Amniotic epithelial cell (primary cell): ENCODE measurements at regions not wholly inside any gene's neighbourhood (a gene's known extent, or its start where the extent isn't known, plus 50 kb on each side); places are given as distances from the start of the nearest gene placed in this dataset.
"Not testable (repeated sequence)": the region's sequence is repeated elsewhere in the genome, so short reads cannot be mapped to it uniquely, and the experiment has no call there.

Experiments
- DNase-seq: peaks from one replicate; pipeline ENCODE4 v3.0.0-alpha.2; 2010; ENCODE audit warnings: low read depth

DNA sequence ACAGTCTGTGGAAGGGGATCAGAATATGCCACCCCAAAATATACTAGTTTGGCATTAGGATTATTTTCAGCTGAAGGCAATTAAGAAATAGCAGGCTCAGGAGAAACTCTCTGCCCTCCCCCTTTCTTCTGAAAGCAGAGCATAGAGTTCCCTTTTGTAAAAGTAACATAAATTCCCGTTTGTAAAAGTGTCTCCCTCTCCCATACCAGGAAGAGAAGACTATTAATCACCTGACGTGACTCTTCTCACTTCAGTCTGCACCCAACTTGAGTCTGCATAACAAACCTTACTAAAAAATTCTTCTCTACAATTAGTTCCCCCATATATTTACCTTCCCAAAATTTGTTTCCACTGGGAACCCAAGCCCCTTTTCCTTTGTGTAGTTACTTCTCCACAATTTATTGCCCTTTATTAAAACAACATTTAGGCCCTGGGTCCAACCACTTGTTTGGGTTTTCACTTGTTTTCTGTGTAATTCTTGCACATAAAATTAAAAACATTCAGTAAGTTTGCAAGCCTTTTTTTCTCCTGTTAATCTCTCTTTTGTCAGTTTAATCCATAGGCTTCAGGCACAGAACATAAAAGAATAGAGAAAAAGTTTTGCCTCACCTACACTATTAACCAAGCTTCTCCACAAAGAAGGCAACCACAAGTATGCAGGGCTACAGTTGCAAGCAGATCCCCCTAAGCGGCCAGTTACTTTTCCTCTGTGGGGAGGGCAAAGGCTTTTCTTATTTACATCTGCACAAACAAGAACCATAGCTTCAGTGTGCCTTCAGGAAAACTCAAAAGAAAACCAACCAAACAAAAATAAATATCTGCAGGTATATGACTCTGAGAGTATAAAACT lies 73.8 kb upstream of the EPCAM start:
- DNase-seq, result no peak

DNA sequence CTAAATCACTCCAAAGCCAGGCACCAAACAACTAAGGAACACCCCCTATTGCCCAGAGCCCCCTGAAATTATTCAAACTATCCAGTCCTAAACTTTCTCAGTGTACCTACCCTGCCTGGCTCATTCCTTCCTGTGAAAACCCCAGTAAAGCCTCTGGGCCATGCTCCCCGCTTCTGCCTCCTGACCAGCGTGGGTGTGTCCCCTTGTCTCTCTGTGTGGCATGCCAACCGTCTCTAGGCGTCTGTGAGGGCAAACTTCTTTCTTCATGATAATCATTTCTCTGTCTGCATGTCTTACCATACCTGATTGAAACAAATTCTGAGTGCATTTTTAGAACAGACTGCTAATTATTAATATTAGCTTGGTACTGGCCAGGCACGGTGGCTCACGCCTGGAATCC lies 75.1 kb upstream of the EPCAM start:
- DNase-seq, result no peak

DNA sequence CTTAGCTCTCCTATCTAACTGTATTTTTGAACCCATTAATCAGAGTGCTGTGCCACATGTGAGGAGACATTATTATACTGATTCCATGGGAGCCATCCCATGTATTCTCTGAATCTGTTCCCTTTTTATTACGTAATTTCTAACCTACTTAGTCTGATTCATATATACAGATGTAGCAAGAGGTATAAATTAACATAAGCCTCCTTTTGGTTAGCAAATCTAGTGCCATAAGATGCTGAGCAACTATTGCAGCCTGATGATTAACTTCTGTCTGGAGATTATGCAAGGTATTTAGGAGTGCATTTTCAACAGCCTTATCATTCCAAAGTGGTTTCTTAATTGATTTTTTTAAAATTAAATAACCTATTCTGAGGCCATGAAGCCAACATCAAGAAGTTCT lies 80.2 kb upstream of the EPCAM start:
- DNase-seq, result peak; percentile 98

DNA sequence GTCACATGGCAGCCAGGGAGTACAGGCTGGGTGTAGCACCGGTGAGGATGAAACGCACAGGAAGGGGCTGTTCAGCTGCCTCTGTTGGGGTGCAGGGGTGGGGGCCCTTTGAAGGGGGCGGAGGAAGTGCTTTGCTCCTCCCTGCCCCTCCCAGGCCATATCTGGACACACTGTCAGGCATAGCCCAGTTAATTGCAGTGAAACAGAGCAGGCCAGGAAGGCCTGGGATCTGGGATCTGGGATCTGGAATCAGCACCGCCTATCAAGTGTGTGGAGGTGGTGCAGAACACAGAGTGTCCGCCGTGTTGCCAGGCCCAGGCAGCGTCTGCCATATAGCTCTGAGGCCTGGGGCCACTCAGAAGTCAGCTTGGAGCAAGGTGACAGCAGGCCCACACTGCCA lies 85.5 kb upstream of the EPCAM start:
- DNase-seq, result no peak

DNA sequence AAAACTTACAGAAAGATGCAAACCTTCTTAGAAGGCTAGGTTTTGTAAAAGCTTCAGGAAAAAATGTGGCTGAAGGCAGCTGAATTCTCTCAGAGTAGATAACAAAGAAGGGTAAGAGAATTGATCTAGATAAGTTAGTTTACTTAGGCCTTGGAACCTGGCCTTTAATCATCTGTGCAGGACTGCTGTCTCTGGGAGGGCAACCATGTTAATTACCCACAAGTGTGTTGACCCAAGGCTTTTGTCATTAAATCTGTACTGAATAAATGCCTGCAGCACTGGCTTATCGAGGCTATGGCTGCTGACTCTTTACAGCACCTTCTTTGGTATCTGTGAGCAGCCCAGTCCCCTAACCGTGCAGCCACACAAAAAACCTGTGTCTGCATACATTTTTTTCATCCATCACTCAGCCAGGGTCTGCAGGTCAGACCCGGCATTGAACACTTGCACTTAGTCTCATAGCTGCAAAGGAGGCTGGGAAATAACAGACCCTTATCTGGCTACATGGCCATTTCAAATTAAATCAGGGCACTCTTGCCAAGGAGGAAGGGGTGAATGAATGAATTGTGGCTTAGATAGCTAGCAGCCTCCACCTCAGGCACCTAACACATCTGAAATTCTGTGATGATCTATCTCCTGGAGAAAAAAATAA lies 86.4 kb upstream of the EPCAM start:
- no peak for DNase-seq

DNA sequence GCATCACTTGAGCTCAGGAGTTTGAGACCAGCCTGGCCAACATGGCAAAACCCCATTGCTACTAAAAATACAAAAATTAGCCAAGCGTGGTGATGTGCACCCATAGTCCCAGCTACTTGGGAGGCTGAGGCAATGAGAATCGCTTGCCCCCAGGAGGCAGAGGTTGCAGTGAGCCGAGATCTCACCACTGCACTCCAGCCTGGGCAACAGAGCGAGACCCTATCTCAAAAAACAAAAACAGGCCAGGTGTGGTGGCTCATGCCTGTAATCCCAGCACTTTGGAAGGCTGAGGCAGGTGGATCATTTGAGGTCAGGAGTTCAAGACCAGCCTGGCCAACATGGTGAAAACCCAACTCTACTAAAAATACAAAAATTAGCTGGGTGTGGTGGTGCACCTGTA lies 89.6 kb upstream of the EPCAM start:
- DNase-seq, result not testable (repeated sequence)

DNA sequence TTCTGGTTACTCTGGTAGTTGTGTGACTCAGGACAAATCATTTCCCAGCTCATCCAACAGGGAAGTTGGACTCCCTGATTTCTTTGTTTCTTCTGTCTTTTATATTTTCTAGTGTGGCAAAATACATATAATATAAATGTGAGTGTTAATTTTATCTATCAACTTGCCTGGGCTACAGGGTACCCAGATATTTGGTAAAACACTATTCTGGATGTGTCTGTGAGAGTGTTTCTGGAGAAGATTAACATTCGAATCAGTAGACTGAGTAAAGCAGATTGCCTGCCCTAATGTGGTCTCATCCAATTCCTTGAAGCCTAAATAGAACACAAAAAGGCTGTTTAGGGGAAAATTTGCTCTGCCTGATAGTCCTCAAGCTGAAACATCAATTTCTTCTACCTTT lies 91.1 kb upstream of the EPCAM start:
- DNase-seq, result no peak

DNA sequence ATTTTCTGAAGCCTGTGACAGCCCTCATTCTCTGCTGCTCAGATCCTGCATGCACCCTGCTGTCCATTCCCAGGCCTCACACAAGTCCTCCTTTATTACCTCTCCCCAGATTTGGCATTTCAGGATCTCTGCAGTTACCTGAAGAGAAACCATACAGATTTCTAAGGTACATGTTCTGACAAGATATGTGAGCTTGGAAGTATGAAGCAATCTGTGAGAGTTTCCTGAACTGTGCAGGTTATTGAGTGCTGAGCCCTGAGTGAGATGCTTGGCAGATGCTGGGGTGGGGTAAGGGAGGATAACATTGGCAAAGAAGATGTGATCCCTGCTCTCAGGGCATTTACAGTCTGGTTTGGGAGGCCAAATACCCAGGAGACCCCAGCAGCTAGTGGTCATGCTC lies 91.9 kb upstream of the EPCAM start:
- DNase-seq, result no peak

DNA sequence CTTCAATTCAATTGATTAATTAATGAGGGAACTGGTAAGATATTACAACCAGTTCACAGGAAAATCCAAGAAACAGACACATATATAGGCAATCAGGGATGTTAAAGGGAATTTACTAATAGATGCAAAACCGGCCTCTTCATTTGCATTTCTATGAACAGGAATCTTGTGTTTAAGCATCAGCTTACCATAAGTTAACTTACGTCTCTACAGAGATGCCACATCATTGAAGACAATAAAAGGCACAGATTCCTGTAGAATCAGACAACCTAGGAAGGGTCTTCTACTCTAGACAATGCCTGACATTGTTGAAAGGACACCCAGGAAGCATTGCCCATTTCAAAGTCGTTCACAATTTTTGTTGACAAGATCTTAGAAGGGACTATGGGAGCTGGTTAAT lies 93.0 kb upstream of the EPCAM start:
- no peak for DNase-seq

DNA sequence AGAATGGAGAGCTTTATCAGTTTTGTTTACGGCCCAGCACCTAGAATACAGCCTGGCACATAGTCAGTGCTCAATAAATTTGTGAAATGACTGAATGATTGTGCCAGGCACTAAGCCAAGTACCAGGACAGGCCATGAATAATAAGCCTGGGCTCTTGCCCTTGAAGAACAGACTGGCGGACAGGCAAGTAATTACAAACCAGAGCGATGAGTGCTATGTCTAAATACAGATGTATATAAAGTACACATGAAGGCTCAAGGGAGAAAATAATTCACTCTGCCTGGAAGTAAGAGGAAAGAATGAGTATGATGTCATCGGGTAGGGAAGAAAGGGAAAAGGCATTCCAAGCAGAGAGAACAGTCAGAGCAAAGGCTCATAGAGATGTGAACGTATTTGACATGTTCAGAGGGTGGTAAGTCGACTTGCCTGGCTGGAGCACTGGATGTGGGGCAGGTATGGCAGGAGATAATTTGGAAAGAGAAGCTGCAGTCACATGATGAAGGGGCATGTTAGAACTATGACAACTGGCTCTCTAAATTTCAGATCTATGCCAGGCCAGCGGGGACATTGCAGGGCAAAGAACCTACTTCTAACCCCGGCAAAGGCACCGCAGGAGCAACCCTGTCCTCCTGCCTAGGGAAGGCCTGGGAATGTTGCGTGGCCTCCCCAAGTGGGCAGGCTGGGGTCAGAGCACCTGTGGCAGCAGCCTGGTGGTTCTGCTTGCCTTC lies 94.9 kb upstream of the EPCAM start:
- peak; percentile 95 for DNase-seq

DNA sequence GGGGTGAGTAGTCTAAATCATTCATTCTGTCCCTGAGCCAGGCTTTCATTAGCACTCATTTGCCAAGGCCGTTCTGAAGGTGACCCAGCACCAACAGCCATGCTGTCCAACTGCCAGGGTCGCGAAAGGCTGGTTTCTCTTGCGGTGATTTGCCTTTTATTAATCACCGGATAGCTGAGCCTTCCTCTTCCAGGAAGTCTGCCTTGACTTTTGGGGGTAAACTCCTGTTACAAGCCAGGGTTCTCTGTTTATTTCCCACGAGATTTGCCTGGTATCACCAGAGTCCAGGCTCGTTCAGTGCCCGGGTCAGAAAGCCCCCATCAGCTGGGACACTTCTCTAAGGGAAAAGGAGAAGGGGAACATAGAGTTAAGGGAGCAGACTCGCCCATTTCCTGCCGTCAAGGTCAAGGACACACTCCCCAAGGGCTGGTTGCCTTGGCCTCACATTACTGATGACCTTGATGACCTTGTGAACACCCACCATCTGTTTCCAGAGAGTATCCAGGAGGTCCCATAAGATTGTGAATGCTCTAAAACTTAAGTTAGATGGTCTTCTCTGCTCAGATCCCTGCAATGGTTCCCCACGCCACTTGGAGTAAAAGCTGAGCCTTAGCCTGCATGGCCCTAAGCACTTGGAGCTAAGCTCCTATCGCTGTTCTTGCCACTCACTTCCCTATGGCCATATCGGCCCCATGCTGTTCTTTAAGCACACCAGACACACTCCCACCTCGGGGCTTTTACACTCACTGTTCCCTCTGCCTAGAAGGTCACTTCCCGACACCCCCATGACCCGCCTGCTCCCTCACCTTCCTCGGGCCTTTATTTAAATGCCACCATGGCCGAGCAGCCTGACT lies 96.0 kb upstream of the EPCAM start:
- DNase-seq, result no peak

DNA sequence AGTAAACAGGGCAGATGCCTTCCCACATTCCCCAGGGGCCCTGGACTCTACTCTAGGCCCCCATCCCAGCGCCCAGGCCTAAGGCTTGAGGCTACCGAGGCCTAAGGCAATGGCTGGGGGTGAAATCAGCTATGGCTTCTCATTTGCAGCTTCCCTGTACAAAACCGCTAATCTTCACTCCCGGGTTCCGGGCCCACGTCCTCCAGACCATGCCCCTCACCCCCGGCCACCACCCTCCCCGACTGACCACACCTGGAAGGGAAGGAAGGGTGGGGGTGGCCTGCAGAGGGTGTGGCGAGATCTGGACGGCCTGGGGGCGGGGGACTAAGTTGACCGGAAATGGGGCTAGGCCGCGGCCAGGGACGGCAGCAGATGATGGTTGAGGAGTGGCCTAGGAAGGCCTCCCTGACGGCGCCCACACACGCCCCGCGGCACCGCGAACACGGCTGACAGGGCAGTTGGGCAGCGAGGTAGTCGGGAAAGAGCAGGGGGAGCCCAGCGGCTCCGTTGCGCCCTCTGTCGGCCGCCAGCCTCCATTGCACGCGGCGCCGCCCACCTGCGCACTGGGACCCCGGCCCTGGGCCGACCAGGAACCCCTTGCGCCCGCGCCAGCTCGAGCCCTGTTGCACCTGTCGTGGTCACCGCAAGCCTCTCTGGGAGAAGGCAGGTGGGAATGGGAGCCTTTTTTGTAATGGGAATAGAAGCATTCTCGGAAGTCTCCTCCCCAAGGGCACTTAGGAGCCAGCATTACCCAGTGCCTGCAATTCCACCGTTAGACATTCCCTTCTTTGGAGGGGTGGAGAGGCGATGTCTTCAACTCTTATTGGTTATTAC lies 95.9 kb upstream of the CALM2 start:
- DNase-seq, result peak; percentile 53

DNA sequence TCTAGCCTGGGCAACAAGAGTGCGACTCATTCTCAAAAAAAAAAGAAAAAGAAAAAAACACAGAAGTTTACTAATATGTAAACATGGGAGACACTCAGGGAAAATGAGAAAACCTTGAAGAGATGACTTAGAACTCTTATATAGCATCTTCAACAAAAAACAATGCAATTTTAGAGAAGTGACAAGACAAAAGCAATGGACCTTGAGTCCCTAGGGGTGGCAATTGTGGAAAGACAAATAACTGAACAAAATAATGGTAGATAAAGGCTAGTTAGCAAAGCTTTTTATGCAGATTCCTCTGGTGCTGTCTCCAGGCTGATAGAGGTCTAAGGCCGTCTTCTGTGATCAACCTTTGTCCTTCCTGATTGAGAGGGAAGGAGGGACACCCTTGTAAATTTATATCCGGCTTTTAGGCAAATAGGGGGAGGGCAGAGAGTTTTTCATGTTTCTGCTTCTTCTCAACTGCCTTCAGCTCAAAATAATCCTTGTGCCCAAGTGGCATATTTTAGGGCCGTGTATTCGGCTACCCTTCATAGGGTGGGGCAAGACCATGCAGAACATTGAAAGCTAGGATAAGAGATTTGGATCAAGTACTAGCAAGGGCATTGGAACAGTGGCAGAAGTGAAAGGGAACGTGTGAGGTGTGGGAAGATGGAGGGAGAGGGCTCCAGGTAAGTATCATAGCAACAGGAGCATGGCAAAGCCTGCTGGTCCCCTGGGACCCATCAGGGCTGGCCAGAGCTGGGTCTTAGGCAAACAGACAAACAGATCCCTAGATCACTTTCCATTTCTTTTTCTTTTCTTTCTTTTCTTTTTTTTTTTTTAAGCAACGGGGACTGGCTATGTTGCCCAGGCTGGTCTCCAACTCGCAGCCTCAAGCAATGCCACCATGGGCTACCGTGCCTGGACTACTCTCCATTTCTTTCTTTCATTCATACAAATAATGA lies 95.0 kb upstream of the CALM2 start:
- no peak for DNase-seq

DNA sequence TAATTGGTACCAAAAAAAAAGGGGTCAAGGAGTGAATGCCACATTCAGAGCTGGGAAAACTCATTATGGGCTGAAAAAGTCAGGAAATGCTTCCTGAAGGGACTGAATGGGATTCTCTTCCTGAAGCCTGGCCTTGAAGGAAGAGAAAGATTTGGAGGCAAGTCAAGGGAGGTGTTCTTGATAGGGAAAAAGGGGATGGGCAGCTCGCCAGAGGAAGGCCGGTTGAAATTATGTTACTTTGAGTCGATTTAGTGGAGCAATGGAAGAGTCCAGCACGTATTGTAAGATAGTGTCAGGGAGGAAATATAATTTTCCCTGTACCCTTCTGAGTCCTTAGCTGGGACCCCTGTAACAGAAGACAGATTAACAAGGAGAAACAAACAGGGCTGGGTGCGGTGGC lies 94.1 kb upstream of the CALM2 start:
- DNase-seq, result no peak

DNA sequence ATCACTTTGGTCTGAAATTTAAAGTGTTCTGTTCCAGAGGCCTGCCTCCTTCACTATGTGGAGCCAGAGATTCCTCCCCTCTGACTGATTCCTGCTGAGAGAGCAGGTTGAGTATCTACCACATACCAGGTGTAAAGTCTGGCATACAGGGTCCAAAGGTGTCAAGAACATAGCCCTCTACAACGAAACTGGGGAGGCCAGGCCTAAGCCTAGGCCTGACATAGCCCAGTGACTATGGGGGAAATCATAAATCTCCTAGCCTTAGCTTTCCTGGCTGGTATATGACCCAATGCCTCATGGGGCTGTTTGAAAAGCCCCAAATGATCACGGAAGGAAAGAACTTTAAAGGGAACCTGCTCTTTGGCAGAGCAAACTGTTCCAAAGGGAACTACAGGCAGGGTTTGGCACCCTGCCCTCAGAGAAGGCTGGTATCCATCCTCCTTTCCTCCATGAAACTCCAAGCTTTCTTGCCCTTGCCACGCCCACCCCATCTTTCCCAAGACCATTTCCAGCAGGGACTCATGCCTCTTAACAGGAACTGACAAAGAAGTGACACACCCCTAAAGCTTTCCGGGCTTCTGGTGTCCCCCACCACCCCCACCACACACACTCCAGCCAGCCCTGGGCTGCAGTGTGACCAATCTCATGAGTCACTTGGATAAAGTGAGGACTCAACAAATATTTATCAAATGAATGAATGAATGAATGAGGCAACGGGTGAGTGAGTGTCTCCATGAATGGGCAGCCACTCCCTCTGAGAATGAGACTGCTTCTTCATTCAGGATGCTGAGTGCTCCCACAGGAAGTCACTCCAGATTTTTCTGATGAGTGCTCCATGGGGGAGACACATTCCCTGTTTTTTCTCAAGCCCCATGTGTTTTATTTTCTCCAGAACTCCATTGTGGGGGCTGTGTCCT lies 93.3 kb upstream of the CALM2 start:
- DNase-seq, result peak; percentile 90

DNA sequence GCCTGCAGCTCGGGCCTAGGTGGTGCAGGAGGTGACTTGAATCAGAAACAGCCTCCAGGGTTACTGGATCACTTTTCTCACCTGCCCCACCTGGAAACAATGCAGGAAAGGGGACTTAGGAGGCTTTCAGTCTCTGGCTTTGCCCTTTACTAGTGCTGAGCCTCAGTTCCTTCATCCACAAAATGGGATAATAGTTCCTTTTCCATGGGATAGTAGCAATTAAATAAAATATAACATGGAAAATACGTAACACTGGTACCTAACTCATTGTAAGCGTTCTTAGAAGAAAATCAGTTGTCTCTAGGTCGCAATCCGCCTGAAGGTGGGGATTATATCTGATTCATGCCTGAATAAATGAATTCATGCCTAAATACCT lies 91.4 kb upstream of the CALM2 start:
- no peak for DNase-seq

DNA sequence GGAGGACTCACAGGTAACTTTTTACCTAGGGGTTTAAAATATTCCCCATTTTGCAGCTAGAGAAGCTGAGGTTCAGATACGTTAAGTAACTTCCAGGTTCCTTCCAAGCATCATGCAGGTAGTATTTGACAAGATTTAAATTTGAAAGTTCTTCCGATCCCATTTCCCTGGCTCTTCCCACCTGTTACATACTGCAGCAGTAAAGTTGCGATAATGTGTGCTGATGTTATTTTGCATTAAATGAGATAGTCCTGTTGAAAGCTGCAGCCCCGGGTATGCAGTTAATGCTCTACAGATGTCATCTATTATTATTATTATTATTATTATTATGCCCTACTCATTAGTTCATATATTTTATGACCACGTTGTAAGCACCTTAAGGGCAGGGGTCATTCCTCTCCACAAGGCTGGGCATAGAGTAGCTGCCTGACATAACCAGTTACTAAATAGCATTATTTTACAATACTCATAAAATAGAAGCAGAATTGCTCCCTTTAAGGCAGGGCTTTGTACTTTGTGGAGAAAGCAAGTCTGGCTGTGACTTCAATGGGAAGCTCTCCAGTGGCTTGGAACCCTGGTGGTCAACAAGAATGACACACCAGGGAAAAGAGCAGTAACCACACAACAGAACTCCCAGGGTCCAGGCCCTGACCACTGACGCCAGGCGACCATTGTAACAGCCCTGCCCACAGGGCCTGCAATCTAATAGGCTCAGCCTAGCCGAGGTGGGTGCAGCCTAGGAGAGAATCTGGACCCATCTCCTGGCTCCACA lies 90.8 kb upstream of the CALM2 start:
- no peak for DNase-seq

DNA sequence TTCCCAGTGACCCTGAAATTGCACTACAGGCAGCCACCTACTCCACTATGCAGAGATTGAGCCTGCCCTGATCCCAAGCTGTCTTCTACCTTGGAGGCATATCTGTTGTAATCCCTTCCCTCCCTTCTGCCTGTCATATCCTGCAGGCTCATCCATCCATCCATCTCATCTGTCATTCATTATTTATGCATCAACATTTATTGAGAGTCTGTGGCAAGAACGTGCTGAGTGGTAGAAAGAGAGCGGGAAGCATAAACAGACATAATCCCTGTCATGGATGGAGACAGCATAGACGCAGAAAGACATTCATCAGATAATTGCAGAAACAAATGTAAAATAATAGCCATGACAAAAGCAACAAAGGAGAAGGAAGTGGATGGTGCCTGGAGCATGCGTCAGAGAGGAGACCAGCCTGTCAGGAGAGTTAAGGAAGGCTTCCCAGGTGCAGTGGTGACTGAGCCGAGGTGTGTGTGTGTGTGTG lies 89.5 kb upstream of the CALM2 start:
- no peak for DNase-seq
